A673 (cell line): ENCODE measurements at regions not wholly inside any gene's neighbourhood (a gene's known extent, or its start where the extent isn't known, plus 50 kb on each side); places are given as distances from the start of the nearest gene placed in this dataset.

Source experiments
- BruUV-seq: library from RNA; stranded (reverse); fragments of 400-500 nt; replicated peaks from 2 replicates; lab custom pipeline; 2021; lab: Mats Ljungman, UMichigan
- CTCF ChIA-PET: fragments of 300-600 bp; sonication (Branson Sonifier 250); formaldehyde crosslinking; loops from one replicate; lab custom pipeline; 2022; ENCODE audit warnings: antibody characterized with exemption; lab: Charles Lee
- POLR2A ChIA-PET: fragments of 300-600 bp; sonication (Branson Sonifier 250); formaldehyde crosslinking; loops from one replicate; lab custom pipeline; 2022; ENCODE audit warnings: antibody characterized with exemption; ENCODE audit not compliant: low non-redundant PET; lab: Charles Lee
- DNase-seq: peaks from one replicate; pipeline ENCODE4 v3.0.0-alpha.2; 2015; ENCODE audit warnings: low spot score
- H3K27ac ChIP-seq: fragments of 200-600 bp; sonication (generic); 2 replicates; pipeline ENCODE4 v1.5.1; 2016; ENCODE audit warnings: mixed run types, low read depth, mild to moderate bottlenecking, mixed read lengths, antibody characterized with exemption, low read length; ENCODE audit not compliant: poor library complexity, severe bottlenecking
- H3K27me3 ChIP-seq: fragments of 200-600 bp; sonication (generic); replicated peaks from 2 replicates; pipeline ENCODE4 v1.6.1; 2017; ENCODE audit warnings: mixed run types, low read depth, mild to moderate bottlenecking, mixed read lengths, antibody characterized with exemption, low read length; ENCODE audit not compliant: insufficient read depth, poor library complexity
- H3K36me3 ChIP-seq: fragments of 200-600 bp; sonication (generic); 2 replicates; pipeline ENCODE4 v1.6.1; 2016; ENCODE audit warnings: mixed run types, mild to moderate bottlenecking, mixed read lengths, antibody characterized with exemption, low read length; ENCODE audit not compliant: insufficient read depth, poor library complexity, severe bottlenecking
- H3K4me1 ChIP-seq: fragments of 200-600 bp; sonication (generic); 2 replicates; pipeline ENCODE4 v1.6.1; 2017; ENCODE audit warnings: mixed run types, mild to moderate bottlenecking, mixed read lengths, antibody characterized with exemption, low read length; ENCODE audit not compliant: insufficient read depth, poor library complexity, severe bottlenecking
- H3K4me3 ChIP-seq: fragments of 200-600 bp; sonication (generic); 2 replicates; pipeline ENCODE4 v1.5.1; 2016; ENCODE audit warnings: low read depth, mixed run types, mild to moderate bottlenecking, mixed read lengths, low read length; ENCODE audit not compliant: poor library complexity, severe bottlenecking
- H3K9me3 ChIP-seq: fragments of 200-600 bp; sonication (generic); 2 replicates; pipeline ENCODE4 v1.6.1; 2016; ENCODE audit warnings: mixed run types, low read depth, mild to moderate bottlenecking, mixed read lengths, antibody characterized with exemption, low read length; ENCODE audit not compliant: poor library complexity, severe bottlenecking
- EZH2 ChIP-seq: fragments of 200-600 bp; sonication (generic); IDR thresholded peaks from 2 replicates; pipeline ENCODE4 v1.6.1; 2017; ENCODE audit warnings: borderline replicate concordance, low read depth, mild to moderate bottlenecking, mixed read lengths, antibody characterized with exemption, low read length; ENCODE audit not compliant: poor library complexity, severe bottlenecking
- intact Hi-C: fragments of 100-400 bp; cut with micrococcal nuclease; formaldehyde crosslinking; loops from one replicate; pipeline ENCODE4 v1.10.0; 2022; ENCODE audit not compliant: unreplicated experiment
- TF ChIP-seq, protein P1 (sequence below): fragments of 300-800, 200-600 bp; sonication (generic); conservative IDR thresholded peaks from 2 replicates; pipeline ENCODE4 v1.5.1; 2017; ENCODE audit warnings: low read depth, mild to moderate bottlenecking, antibody characterized with exemption, low read length, moderate library complexity, mixed read lengths

DNA sequence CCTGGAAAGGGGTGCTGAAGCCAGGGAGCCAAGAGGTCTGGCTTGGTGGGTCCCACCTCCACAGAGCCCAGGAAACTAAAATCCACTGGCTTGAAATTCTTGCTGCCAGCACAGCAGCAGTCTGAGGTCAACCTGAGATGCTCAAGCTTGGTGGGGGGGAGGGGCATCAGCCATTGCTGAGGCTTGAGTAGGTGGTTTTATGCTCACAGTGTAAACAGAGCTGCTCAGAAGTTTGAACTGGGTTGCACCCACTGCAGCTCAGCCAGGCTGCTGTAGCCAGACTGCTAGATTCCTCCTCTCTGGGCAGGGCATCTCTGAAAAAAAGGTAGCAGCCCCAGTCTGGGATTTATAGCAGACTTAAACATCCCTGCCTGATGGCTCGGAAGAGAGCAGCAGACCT is 55.5 kb upstream of the FBXL17 start:
- Histone ChIP-seq H3K27ac (no peak overlapping the region), H3K27me3 (no peaks in the 10 kb centered on the region), H3K36me3 (no peaks in the 10 kb centered on the region), H3K9me3 (no peaks in the 10 kb centered on the region), H3K4me3 (no peak overlapping the region), H3K4me1 (no peaks in the 10 kb centered on the region)
- no TSS peak for BruUV-seq
- TF ChIP-seq, protein P1, sequence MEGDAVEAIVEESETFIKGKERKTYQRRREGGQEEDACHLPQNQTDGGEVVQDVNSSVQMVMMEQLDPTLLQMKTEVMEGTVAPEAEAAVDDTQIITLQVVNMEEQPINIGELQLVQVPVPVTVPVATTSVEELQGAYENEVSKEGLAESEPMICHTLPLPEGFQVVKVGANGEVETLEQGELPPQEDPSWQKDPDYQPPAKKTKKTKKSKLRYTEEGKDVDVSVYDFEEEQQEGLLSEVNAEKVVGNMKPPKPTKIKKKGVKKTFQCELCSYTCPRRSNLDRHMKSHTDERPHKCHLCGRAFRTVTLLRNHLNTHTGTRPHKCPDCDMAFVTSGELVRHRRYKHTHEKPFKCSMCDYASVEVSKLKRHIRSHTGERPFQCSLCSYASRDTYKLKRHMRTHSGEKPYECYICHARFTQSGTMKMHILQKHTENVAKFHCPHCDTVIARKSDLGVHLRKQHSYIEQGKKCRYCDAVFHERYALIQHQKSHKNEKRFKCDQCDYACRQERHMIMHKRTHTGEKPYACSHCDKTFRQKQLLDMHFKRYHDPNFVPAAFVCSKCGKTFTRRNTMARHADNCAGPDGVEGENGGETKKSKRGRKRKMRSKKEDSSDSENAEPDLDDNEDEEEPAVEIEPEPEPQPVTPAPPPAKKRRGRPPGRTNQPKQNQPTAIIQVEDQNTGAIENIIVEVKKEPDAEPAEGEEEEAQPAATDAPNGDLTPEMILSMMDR: no peak
- no peak for TF ChIP-seq EZH2
- POLR2A ChIA-PET: no interaction called here
- no peak for DNase-seq
- intact Hi-C loops: no loop called here
- CTCF ChIA-PET: no interaction called here

DNA sequence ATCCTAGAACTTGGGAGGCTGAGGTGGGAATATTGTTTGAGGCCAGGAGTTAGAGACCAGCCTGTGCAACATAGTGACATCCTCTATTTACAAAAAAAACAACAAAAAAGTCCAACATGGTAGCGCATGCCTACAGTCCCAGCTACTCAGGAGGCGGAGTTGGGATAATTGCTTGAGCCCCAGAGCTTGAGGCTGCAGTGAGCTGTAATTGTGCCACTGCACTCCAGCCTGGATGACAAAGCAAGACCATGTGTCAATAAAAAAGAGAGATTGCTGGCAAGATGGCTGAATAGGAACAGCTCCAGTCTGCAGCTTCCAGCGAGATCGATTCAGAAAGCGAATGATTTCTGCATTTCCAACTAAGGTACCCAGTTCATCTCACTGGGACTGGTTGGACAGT is 54.8 kb upstream of the FBXL17 start:
- Histone ChIP-seq H3K4me3 (no peak overlapping the region), H3K36me3 (no peaks in the 10 kb centered on the region), H3K4me1 (no peaks in the 10 kb centered on the region), H3K27me3 (no peaks in the 10 kb centered on the region), H3K9me3 (no peaks in the 10 kb centered on the region), H3K27ac (no peak overlapping the region)
- ChIA-PET POLR2A (no interaction called here), CTCF (no interaction called here)
- intact Hi-C loops: no loop called here
- no peak for DNase-seq
- TF ChIP-seq, protein P1: no peak
- no TSS peak for BruUV-seq

DNA sequence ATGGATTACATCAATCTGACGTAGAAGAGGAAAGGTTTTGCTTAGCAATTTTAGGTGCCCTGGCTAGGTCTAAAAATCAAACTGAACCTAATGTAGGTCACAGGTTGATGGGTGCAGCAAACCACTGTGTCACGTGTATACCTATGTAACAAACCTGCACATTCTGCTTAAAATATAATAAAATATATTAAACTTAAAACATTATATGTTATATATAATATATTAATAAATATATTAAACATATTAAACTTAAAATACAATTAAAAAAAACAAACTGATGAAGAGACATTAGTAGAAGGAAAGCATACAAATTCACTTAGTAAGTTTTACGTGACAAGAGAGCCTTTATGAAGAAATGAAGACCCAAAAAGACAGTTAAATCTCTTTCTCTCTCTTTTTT is 51.7 kb upstream of the FBXL17 start:
- Histone ChIP-seq H3K9me3 (no peaks in the 10 kb centered on the region), H3K4me1 (no peaks in the 10 kb centered on the region), H3K27ac (no peak overlapping the region), H3K4me3 (no peak overlapping the region), H3K36me3 (no peaks in the 10 kb centered on the region), H3K27me3 (no peaks in the 10 kb centered on the region)
- POLR2A ChIA-PET: no interaction called here
- no peak for TF ChIP-seq EZH2
- TF ChIP-seq, protein P1: no peak
- DNase-seq: no peak
- CTCF ChIA-PET: no interaction called here
- BruUV-seq: no TSS peak
- intact Hi-C loops: no loop called here
